NCI-H146 treated with DMSO at 0.1 percent for 48 hours (cell line): ENCODE measurements at regions not wholly inside any gene's neighbourhood (a gene's known extent, or its start where the extent isn't known, plus 50 kb on each side); places are given as distances from the start of the nearest gene placed in this dataset.
"Not testable (repeated sequence)": the region's sequence is repeated elsewhere in the genome, so short reads cannot be mapped to it uniquely, and the experiment has no call there.

ENCODE experiments used
- DNase-seq: peaks from one replicate; lab custom pipeline; 2025; ENCODE audit not compliant: unreplicated experiment; lab: John Stamatoyannopoulos, UW

DNA sequence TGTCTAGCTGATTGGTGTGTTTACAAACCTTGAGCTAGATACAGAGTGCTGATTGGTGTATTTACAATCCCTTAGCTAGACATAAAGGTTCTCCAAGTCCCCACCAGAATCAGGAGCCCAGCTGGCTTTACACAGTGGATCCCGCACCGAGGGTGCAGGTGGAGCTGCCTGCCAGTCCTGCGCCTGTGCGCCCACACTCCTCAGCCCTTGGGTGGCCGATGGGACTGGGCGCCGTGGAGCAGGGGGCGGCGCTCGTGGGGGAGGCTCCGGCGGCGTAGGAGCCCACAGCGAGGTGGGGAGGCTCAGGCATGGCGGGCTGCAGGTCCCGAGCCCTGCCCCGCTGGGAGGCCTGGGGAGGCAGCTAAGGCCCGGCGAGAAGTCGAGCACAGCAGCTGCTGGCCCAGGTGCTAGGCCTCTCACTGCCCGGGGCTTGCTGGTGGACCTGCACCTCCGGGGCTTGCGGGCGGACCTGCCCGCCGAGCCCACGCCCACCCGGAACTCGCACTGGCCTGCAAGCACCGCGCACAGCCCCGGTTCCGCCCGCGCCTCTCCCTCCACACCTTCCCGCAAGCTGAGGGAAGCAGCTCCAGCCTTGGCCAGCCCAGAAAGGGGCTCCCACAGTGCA lies 51.0 kb upstream of the CDYL start:
- not testable (repeated sequence) for DNase-seq

DNA sequence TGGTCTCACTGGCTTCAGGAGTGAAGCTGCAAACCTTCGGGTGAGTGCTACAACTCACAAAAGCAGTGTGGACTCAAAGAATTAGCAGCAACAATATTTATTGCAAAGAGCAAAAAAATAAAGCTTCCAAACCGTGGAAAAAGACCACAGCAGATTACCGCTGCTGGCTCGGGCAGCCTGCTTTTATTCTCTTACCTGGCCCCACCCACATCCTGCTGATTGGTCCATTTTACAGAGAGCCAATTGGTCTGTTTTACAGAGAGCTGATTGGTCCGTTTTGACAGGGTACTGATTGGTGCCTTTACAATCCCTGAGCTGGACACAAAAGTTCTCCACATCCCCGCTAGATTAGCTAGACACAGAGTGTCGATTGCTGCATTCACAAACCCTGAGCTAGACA lies 51.5 kb upstream of the CDYL start:
- DNase-seq: not testable (repeated sequence)

DNA sequence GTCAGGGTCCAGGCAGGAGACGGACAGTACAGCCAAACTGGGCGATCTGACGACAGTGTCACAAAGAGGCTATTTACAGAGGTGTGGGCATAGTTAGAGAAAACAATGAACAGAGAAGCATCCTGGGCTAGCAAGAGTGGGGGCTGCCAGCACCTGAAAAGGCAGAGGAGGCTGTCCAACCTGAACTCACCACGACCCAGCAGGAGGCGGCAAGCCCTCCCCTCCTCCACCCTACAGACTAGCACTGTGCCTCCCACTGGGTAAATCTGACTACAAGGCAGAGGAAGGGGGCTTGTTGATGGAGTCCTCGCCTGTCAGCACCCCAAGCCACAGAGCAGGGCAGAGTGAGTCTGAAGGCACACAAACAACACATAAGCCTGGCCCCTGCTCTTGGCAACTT lies 52.8 kb upstream of the CDYL start:
- no peak for DNase-seq

DNA sequence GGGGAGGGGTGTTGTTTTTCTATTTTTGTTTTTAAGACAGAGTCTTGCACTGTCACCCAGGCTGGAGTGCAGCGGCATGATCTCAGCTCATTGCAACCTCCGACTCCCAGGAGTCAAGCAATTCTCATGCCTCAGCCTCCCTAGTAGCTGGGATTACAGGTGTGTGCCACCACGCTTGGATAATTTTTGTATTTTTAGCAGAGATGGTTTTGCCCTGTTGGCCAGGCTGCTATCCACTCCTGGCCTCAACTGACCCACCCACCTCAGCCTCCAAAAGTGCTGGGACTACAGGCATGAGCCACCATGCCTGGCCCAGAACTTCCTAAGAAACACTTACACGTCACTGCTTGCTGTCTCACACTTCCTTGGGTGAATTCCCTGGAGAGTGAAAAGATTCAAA lies 54.8 kb upstream of the CDYL start:
- not testable (repeated sequence) for DNase-seq

DNA sequence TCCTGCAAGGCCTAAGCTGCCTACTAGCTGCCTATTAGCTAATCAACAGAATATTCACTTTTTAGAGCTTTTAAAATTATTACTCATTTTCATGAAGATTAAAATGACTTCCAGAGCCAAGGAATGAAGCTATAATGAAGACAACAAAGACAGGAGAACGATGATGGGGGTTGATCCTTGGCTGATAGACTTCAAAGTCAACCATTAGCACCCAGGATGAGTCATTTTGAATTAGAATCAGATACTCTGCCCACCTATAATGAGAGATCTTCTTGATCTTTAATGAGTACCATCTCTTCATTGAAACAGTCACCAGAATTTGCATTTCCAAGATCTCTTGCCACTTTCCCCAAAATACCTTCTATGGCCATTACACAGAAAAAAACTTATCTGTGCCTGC lies 56.7 kb upstream of the CDYL start:
- DNase-seq: no peak

DNA sequence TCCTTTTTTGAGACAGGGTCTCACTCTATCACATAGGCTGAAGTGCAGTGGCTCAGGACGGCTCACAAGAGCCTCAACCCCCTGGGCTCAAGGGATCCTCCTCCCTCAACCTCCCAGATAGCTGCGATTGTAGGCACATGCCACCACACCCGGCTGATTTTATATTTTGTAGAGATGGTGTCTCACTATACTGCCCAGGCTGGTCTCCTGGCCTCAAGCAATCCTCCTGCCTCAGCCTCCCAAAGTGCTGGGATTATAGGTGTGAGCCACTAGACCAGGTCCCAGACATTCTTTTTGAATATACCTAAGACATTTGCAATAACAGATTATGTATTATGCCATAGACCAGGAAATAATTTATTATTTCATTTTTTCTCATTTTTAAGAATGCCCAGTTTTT lies 58.3 kb upstream of the CDYL start:
- no peak for DNase-seq

DNA sequence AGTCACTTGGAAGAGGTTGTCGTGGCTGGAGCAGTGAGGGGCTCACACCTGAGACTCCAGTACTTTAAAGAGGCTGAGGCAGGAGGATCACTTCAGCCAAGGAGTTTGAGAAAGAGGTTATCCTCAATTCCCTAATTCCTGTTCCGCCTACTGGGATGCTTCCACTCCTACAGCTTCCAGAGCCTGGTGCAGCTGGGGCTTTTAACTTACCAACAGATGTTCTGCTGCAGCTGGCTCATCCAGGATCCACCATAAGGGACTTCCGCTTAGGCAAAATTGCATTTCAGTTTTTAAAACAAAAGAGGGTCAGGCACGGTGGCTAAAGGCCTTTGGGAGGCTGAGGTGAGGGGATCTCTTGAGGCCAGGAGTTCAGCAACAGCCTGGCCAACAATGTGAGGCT lies 59.1 kb upstream of the CDYL start:
- DNase-seq: no peak

DNA sequence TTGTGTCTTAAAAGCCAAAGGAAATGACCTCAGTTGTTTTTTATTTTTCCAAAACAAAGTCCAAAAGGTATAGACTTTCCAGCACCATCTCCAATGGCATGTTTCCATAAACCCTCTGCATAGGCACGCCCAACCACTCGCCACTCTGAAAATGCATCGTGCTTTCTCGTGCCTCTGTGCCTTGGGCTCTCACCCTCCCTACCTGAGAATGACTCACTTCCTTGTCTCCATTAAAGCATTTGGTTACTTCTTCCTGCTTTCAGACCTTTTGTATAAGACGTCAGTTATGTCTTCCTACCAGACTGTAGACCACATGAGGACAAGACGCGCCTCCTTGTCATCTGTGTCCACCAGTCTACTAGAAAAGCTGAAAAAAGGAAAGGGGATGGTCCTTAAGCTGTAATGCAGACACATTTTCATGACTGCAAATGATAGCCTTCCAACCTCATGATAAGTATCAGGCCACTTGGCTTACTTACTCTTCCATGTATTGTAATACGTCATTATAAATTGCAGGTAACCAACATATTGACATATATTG lies 61.2 kb upstream of the CDYL start:
- no peak for DNase-seq

DNA sequence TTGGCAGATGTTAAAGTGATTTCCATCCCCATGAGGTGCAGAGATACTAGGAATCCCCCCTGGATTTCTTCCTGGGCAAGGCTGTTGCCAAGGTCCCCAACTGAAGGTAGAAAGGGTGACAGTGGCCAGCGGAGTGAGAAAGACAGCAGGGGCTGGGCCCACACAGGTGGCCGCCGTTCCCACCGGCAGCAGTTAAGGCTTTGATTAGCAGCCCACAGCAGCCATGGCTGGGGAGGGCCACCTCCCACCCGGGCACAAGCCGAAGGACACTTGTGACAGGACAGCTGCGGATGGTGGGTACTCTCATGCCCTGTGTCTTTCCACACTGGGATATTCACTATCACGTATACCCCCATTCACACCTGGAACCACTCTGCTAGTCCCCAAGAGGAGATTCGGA lies 63.9 kb upstream of the CDYL start:
- DNase-seq: no peak

DNA sequence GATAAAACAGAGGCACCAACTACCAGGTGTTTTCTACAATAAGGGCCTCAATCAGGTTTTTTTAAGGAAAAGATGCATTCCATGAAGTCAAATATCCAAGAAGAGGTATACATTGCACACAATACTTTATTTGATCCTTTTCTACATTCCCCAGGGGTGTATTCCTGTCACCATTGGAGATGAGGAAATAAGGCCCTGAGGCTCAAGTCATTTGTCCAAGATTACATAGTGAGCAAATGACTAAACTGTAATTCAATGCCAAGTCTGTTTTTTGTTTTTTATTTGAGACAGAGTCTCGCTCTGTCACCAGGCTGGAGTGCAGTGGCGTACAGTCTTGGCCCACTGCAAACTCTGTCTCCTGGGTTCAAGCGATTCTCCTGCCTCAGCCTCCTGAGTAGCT lies 69.2 kb upstream of the CDYL start:
- DNase-seq: no peak

DNA sequence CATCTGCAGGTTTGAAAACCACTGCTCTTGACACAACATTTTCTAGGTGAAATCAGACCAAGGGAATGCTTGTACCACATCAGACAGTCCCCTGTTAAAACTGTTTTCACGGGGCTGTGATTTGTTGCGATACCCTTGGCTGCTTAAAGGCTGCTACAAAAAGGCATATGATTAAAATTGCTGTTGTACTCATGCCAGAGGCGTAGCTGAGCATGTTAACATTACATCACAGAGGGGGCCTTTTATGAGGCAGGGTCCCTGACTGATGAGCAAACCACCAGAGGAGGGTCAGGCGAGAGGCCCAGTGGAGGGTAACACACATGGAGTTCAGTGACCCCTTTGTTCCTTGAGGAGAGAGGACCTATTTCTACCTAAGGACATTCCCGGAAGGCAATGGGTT lies 70.4 kb upstream of the CDYL start:
- no peak for DNase-seq

DNA sequence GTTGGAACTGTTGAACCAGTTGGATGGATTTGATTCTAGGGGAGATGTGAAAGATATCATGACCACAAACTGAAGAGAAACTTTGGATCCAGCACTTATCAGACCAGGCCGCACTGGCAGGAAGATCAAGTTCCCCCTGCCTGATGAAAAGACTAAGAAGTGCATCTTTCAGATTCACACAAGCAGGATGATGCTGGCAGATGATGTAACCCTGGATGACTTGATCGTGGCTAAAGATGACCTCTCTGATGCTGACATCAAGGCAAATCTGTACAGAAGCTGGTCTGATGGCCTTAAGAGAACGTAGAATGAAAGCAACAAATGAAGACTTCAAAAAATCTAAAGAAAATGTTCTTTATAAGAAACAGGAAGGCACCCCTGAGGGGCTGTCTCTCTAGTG lies 72.8 kb upstream of the CDYL start:
- no peak for DNase-seq

DNA sequence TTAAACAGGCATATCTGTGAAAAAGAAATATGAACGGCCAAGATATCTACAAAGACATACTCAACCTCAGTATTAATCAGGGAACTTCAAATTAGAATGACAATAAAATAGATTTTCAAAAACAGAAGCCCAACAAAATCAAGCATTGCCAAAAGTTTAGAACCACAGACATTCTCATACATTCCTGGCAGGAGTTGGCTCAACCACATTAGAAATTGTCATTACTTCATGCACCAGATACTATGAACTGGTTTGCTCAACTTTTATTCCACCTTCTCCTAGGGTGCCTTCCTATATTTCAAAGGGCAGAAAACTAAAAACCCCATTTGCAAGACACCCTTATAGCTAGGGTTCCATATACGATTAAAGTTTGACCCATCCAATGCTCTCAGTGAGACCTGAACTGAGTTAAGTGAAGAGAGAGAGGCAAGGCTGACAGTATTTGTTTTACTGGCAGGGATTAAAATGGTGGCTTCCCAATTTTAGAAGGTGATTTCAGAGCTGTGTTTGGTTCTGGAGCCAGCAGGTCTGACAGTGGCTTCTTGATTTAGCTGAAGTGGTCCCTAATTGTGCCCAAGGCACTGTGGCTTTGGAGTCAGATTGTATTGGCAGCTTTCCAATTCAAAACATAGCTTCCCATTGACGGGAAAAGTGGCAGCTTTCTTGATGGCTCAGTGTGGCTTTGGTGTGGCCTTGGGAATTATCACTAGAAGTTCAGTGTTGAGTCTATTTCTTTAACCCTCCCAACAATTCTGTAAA lies 77.1 kb upstream of the CDYL start:
- DNase-seq: no peak

DNA sequence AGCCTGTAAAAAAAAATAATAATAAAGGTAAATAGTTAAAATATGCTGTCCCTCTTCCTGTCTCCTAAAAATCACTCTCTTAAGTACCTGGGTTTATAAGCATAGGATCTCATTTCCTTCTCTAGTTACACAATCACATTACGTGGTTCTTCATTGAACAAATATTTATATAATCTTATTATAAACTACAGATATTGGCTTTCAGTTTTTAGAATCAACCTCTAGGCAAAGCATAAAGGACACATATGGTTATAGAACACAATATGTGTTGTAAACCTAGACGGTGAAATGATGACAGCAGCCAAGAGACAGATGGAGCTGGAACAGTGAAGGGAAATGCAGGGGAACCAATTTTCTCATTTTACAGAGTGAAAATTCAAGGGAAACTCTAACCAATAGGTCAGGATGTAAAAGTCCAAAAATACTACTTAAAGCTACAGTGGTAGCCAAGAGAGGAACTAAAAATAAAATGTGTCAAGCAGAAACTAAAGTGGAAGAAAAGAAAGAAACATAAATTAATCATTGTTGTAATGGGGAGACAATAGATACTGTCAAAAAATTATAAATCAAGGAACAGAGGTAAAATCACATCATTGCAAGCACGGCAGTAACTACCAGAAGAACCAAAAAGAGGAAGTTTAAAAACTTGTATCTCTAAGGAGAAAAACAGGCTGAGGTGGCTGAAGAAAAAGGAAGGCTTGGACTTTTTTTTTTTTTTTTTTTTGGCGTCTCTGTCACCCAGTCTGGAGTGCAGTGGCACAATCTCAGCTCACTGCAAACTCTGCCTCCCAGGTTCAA lies 82.8 kb upstream of the CDYL start:
- no peak for DNase-seq

DNA sequence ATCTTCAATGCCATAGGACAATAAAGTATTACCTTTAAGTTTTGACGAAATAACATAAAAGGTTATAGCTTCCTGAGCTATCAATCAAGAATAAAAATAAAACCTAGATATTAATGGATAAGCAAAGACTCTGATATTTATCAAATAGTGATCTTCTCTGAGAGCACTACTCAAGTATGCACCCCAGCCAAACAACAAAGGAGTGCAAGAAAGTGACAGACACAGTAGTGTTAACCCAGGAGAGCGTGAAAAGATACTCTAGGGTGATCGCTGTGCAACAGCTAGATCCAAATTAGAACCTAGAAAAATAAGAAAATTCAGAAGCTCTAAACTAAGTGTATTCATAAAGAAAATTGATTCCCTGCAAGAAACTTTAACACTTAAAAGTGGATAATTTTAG lies 83.5 kb upstream of the CDYL start:
- DNase-seq: no peak

DNA sequence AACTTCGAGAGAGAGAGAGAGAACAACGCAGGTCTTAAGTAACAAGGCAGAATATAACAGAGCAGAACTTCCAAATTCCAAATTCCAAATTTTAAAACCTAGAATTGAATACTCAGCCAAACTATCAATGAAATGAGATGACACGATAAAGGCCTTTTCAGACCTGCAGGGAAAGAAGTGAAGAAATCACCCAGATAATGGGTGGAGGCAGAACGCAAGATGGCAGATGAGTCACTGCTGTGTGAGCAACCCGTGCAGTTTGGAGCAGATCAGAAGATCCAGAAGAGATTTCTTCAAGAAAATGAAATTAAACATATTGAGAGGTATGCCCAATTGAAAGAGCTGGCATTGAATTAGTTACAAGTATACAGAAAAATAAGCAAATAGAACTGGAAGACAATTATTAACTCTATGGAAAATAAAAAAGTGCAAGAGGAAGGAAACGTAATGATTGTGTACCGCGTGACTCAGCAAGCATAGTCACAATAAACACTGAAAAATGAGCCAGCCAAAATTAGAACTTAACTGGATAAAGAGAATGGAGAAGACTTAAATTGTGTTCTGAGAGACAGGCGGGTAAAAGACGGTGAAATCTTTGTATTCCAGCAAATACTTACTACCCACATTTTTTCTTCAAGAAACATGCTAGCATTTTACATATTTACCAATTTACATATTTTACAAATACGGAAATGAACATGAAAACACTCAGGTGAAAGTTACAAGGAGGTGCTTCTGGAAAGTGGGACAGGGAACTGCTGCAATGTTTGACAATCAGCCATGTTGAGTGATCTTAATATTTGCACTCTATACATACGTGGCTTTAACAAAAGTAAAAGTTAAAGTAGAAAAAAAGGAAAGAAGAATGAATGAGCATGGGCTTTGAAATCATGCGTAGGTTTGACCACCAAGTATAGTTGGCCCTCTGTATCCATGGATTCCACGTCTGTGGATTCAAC lies 87.9 kb upstream of the CDYL start:
- no peak for DNase-seq

DNA sequence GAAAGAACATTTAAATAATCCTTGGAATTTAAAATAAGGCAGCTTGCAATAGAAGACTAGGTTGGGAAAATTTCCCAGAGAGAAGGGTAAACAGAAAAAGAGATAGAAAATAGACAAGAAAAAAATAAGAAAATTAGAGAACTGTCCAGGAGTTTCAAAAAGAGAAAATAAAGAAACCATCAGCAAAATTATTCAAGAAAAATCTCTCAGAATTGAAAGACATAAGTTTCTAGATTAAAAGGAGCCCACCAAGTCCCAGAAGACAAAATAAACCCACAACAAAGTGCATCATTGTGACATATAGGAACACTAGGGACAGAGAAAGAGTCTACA lies 88.6 kb upstream of the CDYL start:
- DNase-seq: no peak

DNA sequence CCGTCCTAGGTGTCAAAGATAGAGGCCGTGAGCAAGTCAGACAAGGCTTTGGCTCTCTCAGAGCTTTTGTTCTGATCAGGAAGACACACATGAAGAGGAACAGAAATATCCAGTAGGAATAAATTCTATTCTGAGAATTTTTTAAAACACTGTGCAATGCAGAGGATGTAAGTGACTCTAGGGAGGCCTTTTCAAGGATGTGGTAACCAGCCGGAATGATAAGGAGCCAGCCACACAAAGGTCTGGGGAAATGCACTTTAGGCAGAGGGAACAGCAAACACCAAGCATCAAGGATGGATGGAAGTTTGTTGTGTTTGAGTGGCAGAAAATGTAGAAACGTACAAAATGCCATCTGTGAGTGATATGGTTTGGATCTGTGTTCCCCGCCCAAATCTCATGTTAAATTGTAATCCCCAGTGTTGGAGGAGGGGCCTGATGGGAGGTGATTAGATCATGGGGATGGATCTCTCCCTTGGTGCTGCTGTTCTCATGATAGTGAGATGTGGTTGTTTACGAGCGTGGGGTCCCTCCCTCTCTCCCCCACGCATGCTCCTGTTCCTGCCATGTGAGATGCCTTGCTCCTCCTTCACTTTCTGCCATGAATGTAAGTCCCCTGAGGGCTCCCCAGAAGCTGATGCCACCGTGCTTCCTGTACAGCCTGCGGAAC lies 93.6 kb upstream of the CDYL start:
- no peak for DNase-seq

DNA sequence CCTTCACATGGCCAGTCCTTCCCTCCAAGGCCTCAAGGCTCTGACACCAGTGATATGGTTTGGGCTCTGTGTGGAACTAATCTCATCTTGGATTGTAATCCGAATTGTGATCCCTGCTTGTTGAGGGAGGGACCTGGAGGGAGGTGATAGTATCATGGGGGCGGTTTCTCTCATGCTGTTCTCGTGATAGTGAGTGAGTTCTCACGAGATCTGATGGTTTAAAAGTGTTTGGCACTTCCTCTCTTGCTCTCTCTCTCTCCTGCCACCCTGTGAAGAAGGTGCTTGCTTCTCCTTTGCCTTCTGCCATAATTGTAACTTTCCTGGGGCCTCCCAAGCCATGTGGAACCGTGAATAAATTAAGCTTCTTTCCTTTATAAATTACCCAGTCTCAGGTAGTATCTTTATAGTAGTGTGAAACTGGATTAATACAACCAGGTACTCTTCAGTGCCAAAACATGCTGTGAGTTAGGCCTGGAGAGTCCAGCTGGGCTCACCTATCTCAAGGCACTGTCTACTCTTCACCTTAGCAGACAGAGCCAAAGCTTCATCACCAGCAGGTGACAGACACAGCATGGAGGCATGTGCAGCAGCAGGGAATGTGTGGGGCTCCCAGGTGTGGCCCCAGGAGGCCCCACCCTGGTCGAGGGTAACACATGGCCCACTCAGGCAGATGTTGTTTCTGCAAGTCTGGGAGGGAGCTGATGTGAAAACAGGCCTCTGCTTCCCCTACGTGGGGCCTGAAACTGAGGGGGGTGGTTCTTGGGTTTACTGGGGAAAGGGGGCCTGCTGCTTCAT lies 97.5 kb upstream of the CDYL start:
- no peak for DNase-seq

DNA sequence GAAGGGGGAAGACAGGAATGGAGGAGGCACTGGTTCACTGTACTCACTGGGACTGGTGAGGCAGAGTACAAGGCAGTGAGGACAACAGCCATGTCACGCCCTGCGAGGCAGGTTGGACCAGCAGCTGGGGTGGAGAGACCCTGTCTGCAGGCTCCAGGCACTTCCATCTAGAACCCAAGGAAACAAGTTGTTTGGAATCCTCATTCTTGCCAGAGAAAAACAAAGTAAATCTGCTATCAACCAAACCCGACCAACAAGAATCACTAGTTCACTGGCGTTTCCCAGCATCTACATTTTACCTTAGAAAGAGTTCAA lies 98.5 kb upstream of the CDYL start:
- no peak for DNase-seq
